ENCODE measurements at regions not wholly inside any gene's neighbourhood (a gene's known extent, or its start where the extent isn't known, plus 50 kb on each side); places are given as distances from the start of the nearest gene placed in this dataset.

DNA sequence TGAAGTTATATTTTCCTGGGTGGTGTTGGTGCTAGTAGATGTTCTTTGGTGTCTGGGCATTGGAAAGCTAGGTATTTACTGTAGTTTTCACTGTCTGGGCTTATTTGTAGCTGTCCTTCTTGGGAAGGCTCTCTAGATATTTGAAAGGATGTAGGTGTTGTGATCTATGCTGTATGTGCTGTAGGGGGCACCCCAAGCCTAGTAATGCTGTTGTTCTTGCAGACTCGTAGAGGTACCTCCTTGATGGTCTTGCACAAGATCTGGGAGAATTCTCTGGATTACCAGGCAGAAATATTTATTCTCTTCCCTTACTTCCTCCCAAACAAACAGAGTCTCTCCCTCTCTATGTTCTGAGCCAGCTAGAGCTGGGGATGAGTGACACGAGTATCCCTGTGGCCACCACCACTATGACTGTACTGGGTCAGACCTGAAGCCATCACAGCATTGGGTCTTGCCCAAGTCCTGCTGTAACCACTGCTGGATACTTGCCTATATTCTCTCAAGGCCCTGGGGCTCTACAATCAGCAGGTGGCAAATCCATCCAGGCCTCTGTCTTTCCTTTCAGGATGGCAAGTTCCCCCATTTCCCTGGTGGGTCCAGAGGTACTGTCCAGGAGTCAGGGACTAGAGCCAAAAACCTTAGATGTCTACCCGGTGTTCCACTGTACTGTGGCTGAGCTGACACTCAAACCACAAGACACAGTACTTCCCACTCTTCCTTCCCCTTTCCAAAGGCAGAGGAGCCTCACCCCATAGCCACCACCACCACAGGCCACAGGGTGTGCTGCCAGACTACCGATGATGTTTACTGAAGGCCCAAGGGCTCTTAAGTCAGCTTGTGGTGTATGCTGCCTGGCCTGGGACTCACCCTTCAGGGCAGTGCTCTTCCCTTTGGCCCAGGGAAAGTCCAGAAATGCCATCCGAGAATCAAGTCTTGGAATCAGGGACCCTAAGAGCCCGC lies 195.2 kb upstream of the DPPA4 start:
- DNase-seq, result peak; percentile 10 to 12

DNA sequence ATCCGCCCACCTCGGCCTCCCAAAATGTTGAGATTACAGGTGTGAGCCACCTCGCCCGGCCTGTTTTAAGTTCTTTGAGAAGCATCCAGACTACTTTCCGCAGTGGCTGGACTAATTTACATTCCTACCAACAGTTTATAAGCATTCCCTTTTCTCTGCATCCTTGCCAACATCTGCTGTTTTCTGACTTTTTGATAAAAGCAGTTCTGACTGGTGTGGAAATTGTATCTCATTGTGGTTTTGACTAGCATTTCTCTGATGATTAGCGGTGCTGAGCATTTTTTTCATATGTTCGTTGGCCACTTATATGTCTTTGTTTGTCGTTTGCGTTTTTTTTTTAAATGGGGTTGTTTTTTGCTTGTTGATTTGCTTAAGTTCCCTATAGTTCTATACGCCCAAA lies 208.4 kb upstream of the DPPA4 start:
- DNase-seq, result no peak

DNA sequence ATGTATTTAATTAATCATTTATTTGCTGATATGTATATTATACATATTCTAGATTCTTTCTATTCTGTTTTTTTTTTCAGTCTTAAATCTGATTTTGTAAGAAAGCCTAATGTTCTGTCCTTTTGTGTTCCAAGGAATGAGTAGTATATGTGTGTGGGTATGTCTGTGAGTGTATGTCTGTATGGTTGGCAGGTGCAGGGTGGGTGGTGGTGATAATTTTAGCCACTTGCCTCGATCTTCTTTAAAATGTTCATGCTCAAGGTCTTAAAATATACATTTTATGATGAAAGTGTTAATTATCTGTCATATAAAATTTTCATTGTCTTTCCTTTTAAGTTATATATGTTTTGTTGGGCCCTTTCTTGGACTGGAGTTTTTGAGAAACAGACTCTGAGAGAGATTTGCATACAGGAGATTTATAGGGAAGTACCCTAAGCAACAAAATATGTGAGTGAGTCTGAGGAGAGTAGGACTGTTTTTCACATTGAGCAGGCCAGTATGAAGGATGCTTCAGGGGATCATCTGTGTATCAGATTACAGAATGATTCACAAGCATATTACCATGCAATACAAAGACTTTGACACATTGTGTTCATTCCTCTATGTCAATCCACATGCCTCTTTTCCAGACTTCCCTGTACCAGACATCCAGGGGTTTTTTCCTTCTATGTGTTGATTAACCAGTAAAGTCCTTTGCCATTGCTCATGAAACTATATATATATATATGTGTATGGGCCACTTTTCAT lies 211.0 kb upstream of the DPPA4 start:
- no peak for DNase-seq

DNA sequence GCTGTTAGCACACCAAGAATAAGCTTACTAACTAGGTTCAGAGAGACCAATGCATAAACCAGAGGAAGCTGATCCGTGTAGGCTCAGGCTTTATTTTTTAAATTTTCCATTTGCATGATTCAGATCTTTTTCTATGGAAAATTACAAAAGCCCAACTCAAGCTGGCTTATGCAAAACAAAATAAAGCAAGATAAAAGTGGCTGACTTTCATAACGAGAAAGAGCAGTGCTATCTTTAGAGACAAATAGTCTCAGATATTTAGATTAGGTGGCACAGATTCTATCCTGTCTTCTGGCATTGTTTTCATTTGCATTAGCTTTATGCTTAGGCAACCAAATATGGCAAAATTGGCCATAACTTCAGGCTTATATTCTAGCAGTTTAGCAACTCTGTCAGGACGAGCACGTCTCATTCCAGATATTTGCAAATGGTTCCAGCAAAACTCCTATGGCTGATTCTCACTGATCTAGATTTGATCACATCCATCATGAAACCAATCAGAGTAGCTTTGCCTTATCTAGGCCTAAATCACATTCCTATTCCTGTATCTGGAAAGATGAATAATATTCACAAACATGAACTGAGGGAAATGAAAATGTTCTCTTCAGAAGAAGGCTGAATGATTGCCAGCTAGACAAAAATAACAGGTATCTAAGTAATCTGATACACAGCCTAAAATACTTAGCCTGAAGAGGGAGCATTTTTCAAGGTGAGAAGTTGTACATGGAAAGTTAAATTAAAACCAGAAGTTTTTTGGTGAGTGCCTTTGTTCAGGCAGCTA lies 216.4 kb upstream of the DPPA4 start:
- no peak for DNase-seq

DNA sequence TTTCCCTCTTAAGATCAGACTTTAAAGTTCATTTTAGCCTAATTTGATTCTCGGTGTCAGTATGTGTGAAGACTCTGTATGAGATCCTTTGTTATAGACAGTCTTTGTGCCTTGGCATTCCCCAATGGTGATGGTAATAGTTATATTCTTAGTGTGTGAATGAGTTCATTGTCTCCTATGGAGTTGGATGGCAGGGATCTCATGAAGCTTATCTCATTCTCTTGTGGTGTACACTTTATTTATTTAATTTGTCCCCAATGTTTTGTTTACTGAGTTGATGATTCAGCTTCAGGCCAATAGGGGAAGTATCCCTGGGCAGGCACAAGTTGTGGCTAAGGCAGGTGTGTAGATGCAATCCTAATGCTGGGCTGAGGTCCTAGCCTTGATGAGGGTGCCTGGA lies 222.0 kb upstream of the DPPA4 start:
- no peak for DNase-seq

DNA sequence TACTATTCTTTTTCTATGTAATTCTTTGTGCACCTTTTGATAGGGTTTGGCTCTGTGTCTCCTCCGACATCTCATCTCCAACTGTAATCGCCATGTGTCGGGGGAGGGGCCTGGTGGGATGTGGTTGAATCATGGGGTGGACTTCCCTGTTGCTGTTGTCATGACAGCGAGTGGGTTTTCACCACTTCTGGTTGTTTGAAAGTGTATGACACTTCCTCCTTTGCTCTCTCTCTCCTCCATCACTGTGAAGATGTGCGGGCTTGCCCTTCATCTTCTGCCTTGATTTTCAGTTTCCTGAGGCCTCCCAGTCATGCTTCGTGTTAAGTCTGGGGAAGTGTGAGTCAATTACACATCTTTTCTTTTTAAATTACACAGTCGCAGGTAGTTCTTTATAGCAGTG lies 225.8 kb upstream of the DPPA4 start:
- peak in 1 of 2 donors; percentile 2 for DNase-seq

DNA sequence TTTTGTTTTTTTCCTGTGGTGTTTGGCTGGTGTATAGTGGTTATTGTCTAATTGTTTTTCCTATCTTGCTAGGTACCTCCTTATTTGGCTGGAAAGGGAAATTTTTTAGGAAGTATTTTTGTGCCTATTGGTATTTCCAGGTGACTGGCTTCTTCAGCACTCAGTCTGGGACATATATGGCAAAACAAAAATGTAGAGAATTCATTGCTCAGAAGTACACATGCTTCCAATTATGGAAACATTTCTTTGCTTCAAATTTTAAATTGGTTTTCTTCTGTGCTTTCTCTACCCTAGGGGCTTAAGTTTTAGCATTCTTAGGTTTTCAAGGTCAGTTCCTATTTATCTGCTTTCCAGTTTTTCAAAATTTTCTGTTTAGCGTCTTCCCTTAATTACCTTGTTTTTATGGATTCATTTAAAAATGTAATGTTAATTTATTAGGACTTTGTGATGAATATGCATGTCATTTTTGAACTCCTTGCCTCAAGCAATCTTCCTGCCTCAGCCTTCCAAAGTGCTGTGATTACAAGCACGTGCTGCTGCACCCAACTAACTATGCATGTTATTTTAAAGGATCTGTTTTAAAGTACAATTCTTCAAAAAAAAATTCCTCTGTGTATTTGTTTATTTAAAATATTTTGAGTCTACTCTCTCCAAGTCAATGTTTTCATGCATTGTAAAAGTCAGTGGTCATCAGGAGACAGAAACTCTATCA lies 231.9 kb upstream of the DPPA4 start:
- DNase-seq, result no peak

DNA sequence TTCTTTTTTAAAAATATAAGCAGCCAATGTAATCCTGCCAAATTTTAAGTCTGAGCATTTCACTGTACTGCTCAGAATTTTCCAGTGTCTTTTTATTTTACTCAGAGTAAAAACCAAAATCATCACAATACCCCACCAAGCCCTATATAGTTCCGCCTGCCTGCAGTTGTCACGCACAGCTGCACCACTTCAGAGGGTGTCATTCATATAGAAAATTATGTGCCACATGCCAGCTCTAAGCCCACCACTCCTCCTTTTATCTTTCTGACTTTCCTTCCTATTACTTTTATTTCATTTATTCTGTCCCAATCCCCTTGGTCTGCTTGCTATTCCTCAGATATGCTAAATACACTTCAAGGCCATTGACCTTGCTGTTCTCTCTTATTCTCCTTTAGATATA lies 233.1 kb upstream of the DPPA4 start:
- DNase-seq, result no peak

DNA sequence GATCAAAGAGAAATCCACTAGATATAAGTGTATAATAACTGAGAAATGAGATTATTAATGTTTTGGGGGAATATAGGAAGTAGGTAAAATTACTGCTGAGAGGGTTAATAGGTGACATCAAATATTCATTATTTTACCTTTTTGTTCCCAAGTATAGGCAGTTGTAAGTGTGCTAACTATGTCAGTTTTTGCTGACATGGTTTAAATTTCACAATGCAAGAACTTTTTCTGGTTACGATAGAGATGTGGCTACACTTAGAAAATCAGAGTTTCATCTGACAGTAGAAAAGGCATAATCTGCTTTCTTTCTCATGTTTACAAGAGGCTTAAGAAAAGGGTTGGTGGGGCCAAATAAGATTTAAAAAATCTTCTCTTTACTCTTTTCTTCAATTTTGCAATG lies 235.0 kb upstream of the DPPA4 start:
- DNase-seq, result no peak

DNA sequence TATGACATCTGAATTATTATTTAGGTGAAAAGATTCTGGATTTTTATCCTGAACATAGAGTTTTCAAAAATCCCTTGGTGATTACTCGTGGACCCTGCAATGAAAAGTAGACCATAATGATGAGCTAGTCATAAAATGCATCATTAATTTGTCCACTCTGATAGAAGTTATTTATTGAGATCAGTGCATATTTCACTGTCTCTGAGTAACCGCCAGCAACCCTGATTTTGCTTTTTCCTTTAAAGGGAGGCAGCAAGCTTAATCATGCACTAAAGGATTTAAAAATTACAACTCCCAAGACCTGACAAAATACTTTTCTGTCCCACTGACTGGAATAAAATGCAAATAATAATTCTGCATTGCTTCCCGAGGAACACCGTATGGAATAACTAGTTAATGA lies 259.6 kb upstream of the DPPA4 start:
- no peak for DNase-seq

DNA sequence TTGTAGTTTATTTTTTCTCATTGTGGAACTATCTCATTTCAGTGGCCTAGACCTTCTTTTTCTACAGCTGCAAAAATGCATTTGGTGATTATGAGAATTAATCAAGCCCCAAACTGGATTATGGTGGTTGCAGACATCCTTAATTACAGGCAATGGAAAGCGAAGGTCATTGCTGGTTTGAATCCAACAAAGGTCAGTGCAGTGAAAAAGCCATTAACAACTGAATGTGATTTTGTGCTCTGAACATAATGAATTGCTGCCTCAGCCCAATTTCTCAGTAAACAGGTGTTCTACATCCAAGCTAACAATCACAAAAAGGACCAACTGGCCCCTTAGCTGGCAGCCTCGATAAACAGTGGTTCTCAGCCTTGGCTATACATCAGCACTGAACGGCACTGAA lies 260.1 kb upstream of the DPPA4 start:
- no peak for DNase-seq

DNA sequence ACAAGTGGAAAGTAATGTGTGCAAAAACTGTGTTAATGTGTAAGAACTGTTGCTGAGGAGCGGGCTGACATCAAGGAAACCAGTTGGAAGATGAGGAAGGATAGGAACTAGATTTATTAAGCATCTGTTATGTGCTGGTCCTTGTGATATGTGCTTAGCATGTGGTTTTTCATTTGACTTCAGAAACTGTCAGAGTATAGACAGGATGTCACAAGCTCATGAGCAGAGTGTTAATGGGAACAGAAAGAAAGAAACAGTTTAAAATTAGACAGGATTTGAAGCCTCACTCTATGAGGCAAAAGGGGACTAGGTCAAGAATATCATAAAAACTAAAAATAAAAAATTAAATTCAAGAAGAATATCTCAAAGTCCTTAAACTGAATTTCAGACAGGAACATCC lies 270.6 kb upstream of the DPPA4 start:
- DNase-seq, result no peak

DNA sequence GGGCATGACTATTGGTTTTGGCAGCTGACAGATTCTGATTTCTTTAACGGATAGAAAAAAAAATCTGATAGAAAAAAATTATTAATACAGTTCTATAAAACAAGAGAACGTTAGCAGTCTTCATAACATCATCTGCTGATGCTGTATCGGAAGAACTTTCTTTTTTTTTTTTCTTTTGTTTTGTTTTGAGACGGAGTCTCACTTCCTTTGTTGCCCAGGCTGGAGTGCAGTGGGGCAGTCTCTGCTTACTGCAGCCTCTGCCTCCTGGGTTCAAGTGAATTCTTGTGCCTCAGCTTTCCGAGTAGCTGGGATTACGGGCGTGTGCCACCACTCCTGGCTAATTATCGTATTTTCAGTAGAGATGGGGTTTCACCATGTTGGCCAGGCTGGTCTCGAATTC lies 271.2 kb upstream of the DPPA4 start:
- no peak for DNase-seq

DNA sequence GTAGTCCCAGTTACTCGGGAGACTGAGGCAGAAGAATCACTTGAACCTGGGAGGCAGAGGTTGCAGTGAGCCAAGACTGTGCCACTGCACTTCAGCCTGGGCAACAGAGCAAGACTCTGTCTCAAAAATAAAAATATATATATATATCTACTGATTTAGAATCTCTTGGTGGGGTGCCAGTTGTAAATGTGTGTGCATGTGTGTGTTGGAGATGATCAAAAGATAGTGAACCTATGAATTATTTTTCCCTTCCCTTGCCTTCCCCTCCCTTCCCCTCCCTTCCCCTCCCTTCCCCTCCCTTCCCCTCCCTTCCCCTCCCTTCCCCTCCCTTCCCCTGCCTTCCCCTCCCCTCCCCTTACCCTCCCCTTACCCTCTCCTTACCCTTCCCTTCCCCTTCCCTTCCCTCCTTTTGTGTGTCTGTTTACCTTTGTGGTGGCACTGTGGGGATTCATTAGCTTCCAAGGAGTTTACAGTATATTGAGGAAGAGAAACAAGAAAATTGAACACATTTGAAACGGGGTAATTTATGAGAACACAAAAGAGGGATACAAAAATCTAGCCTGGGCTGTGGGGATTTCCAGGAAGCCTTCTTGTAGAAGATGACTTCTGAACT lies 281.5 kb upstream of the DPPA4 start:
- DNase-seq, result no peak

DNA sequence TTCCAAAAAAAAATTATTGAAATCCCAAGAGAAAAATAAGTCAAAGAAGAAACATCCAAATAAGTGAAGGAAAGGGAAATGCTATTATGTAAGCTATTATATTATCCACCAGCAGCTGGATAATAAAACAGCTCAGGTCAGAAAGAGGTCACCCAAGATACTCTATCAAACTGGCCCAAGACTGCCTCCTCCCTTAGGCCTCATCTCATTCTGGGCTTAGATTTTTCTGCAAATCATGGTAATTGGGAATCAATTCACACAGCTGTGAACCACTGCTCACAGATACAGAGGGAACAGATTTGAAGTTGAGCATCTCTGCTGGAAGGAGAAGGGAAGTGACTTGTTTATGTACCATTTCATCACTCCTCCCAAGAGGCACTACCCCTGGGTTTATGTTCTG lies 294.6 kb upstream of the DPPA4 start:
- DNase-seq, result no peak

DNA sequence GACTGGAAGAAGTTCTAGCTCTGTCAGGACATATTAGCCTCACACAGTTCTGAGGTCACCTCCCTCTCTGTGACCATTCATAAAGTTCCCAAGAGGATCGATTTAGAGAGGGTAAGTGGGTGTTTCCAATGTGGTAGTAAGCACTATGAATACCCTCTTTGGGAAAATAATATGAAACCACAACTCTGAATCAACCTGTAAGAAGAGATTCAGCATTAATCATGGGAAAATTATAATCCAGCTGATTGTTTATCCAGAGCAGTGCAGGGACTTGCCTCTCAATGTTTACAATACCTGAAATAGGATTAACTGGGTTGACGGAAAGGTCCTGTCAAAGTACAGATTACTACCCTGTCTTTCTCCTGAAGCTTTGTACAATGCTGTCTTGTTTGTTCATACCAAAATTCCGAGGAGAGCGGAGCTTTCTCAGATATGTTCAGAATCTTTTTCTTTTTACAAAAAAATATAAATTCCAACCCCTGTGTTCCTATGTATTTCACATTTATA lies 302.9 kb upstream of the DPPA4 start:
- DNase-seq, result no peak

DNA sequence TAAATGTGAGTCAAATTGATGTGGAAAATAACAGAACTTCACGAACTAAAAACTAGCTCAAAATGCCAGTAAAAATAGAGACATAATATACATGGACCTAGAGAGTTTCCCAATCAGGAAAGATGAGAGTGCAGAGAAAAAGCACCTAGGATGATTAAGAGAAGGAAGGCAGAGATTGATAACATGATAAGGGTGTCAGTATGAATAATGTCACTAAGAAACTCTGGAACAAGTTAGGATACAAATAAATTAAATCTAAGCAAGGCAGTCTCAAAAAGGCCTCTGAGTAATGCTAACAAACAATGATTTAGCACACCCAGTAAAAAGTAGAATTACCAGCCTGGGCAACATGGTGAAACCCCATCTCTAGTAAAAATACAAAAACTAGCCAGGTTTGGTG lies 304.7 kb upstream of the DPPA4 start:
- DNase-seq, result no peak

DNA sequence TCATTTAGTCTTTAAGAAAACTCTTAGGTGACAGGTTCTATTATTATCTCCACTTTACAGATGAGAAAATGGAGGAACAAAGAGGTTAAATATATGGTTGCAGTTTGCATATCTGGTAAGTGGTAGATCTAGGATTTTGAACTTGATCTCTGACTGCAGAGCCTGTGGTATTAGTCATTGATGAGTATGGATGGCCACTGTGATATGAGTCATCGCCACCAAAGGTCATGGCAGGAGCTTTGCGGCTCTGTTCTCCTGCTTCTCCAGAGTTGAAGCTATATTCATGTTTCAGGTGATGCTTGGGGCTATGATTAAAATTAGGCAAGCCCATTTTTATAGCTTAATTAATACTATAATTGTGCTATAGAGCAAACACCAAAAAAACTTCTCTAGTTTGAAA lies 306.2 kb upstream of the DPPA4 start:
- DNase-seq, result no peak

DNA sequence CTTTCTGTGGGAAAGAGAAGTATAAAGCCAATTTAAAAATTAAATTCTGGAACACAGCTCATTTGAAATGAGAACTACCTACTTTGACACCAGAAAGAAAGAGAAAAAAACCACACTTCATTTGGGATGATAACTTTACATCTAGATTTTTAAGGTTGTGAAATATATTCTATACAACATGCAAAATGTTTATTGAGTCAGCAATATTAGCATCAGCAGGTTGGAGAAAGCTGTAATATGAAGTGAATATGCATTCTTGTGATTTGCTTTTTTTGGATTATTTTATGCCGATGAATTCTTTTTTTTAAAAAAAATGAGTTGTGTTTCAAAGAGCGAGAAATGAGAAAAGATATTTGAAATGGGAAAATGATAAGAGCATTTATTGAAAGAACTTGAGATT lies 307.0 kb upstream of the DPPA4 start:
- no peak for DNase-seq

DNA sequence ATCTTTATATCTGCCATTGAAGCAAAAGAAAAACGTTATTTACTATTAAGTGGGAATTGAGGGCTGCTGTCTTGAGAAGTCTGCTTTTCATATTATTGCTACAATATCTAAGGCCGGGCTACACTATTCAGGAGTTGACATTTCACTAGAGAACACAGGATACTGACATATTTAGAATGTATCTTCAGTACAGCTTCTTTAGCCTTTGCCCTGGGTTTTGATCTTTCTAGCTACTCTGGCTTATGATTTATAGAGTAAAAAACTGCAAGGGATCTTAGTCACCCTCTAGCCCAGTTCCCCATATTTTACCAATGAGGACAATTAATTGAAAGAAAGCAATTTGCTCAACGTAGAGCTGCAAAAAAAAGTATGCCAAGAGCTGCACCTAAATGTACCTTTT lies 307.4 kb upstream of the DPPA4 start:
- no peak for DNase-seq

DNA sequence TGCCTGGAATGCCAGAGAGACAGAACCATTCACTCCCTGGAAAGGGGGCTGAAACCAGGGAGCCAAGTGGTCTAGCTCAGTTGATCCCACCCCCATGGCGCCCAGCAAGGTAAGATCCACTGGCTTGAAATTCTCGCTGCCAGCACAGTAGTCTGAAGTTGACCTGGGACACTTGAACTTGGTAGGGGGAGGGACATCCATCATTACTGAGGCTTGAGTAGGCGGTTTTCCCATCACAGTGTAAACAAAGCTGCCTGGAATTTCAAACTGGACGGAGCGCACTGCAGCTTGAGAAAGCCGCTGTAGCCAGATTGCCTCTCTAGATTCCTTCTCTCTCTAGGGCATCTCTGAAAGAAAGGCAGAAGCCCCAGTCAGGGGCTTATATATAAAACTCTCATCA lies 310.7 kb upstream of the DPPA4 start:
- DNase-seq, result no peak

DNA sequence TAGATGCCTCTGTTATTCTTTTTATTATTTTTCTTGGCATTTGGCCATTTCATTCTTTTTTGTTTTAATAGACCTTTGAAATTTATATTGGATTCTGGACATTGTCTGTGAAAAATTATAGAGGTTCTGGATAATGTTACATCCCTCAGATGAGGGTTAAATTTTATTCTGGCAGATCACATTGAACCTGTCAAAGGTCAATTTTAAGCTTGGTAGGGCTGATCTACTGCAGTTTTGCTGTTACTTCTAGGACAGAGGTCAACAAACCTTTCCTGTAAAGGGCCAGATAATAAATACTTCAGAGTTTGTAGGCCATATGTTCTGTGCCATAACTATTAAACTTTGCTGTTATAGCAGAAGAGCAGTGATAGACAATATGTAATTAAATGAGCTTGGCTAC lies 318.9 kb upstream of the DPPA4 start:
- DNase-seq, result no peak
